ENCODE measurements at regions not wholly inside any gene's neighbourhood (a gene's known extent, or its start where the extent isn't known, plus 50 kb on each side); places are given as distances from the start of the nearest gene placed in this dataset.
"Not testable (repeated sequence)": the region's sequence is repeated elsewhere in the genome, so short reads cannot be mapped to it uniquely, and the experiment has no call there.

DNA sequence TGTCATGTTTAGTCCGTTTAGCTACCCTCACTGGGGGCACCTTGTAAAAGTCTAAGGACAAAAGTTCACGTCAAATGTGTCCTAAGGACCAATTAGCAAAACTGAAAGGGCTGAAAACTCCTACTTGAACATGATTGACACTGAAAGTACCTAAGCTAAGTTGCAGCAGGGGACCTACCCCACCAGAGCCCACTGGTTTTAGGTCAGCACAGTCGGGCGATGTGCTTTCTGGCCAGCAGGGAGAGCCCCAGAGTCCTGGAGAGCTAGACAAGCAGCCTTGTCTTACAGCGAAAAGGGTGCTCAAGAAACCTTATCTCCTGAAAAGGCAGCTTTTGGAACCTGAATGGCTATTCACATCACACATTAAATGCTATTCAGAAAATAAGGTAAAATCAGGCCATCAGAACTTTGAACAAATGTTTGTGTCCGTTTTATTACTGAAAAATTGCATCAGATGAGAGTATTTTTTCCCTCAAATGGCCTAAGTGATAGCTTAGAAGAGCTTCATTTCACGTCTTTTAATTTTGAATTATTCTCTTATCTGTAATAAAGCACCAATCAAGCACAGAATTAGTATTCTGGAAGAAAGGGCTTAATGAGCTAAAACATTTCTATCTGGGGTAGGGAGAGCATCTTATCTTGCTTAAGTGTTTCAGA lies 52.2 kb upstream of the MKI67 start:
- CTCF ChIA-PET: interaction anchor here (0.7 to 4.2 kb wide), 16 partner anchors 9 to 351 kb away, joined by 3 to 47 read pairs (median 5); no protein-coding TSS in a partner anchor
- DNase-seq: peak; percentile 77
- Mint-ChIP-seq H3K4me3 (no peak overlapping the region), H3K27me3 (peaks cover 26% of the 10 kb centered on the region), H3K27ac (no peak overlapping the region), H3K4me1 (peaks cover 44% of the 10 kb centered on the region), H3K36me3 (peaks cover 6% of the 10 kb centered on the region), H3K9me3 (peaks cover 13% of the 10 kb centered on the region)

DNA sequence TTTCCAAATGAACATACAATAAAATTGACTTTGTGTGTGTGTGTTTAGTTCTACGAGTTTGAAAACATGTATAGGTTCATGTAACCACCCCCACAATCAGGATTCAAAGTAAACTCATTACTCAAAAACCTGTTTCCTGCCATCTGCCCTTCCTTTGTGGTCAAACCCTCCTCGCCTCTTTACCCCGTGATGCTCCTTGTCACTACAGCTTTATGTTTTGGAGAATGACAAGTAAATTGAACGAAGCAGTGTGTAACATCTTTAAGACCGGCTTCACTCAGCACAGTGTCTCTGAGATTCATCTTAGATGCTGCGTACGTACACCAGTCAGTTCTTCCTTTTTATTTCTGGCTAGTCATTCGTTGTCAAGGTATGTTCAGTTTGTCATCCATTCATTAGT lies 54.6 kb upstream of the MKI67 start:
- peaks cover 13% of the 10 kb centered on the region for H3K9me3 Mint-ChIP-seq
- peaks cover 22% of the 10 kb centered on the region for H3K27me3 Mint-ChIP-seq
- CTCF ChIA-PET: interaction anchor here (1.0 to 2.0 kb wide), 8 partner anchors 10 to 311 kb away, joined by 3 to 21 read pairs (median 3); no protein-coding TSS in a partner anchor
- DNase-seq: peak; percentile 80
- H3K4me1 Mint-ChIP-seq: peaks cover 55% of the 10 kb centered on the region
- peak overlapping the region; percentile 95 for H3K27ac Mint-ChIP-seq
- peaks cover 21% of the 10 kb centered on the region for H3K36me3 Mint-ChIP-seq
- peak overlapping the region; percentile 76 for H3K4me3 Mint-ChIP-seq

- Mint-ChIP-seq H3K4me1 (peaks cover 58% of the 10 kb centered on the region), H3K9me3 (peaks cover 13% of the 10 kb centered on the region), H3K27me3 (peaks cover 25% of the 10 kb centered on the region), H3K36me3 (peaks cover 29% of the 10 kb centered on the region), H3K27ac (no peak overlapping the region), H3K4me3 (no peak overlapping the region)
- CTCF ChIA-PET: interaction anchor here (1.2 to 6.7 kb wide), 2 partner anchors 24 to 27 kb away, joined by 3 to 40 read pairs; no protein-coding TSS in a partner anchor
- no peak for DNase-seq
Observed at GRCh38 chr10:128185627-128186026, 59.4 kb upstream of the MKI67 start.

- Mint-ChIP-seq H3K36me3 (peaks cover 29% of the 10 kb centered on the region), H3K4me3 (peak overlapping the region; percentile 50), H3K27me3 (peaks cover 28% of the 10 kb centered on the region), H3K9me3 (peaks cover 13% of the 10 kb centered on the region), H3K27ac (peak overlapping the region; percentile 84), H3K4me1 (peaks cover 43% of the 10 kb centered on the region)
- DNase-seq: peak; percentile 68
- CTCF ChIA-PET: interaction anchor here (1.2 to 6.7 kb wide), 7 partner anchors 9 to 36 kb away, joined by 3 to 40 read pairs (median 6); no protein-coding TSS in a partner anchor
Observed at GRCh38 chr10:128186959-128187787, 61.0 kb upstream of the MKI67 start.

DNA sequence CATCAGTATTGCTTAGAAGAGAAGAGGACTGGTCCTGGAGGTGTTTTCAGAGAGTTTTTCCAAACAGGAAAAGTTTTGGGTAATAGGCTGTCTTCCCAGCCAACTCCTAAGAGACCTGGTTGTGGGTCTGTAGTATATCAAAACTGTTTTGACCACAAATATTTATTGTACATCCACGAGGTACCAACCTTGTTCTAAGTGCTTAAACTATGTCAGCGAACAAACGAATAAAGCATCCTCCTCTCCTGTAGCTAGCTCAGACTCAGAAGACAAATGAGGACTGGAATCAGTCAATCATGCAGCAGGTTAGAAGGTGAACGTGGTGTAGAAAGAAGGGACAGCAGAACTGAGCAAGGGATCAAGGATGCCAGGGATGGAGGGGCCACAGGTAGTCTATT lies 61.6 kb upstream of the MKI67 start:
- H3K27ac Mint-ChIP-seq: peak overlapping the region; percentile 84
- peaks cover 38% of the 10 kb centered on the region for H3K4me1 Mint-ChIP-seq
- peak overlapping the region; percentile 50 for H3K4me3 Mint-ChIP-seq
- H3K9me3 Mint-ChIP-seq: peaks cover 10% of the 10 kb centered on the region
- peaks cover 29% of the 10 kb centered on the region for H3K27me3 Mint-ChIP-seq
- DNase-seq: no peak
- H3K36me3 Mint-ChIP-seq: peaks cover 27% of the 10 kb centered on the region
- CTCF ChIA-PET: interaction anchor here (1.2 to 6.7 kb wide), 6 partner anchors 10 to 37 kb away, joined by 3 to 40 read pairs (median 6); no protein-coding TSS in a partner anchor

DNA sequence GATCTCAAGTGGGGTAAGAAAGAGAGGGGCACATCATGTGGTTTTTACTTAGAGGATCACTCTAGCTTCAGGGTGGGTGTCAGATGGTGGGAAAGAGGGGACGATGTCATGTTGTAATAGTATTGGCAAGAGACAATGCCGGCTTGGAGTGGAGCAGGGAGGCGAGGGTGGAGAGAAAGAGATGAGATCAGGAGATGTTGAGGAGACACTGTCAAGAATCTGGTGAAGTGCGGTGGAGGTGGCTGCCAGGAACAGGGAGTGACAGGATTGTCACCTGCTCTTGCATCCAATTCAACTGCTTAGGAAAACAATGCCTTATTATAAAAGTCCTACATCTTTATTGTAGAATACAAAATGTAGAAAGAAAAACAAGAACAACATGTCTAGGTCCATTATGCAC lies 63.0 kb upstream of the MKI67 start:
- no peak overlapping the region for H3K4me3 Mint-ChIP-seq
- peaks cover 17% of the 10 kb centered on the region for H3K36me3 Mint-ChIP-seq
- H3K27me3 Mint-ChIP-seq: peaks cover 34% of the 10 kb centered on the region
- H3K27ac Mint-ChIP-seq: no peak overlapping the region
- DNase-seq: no peak
- CTCF ChIA-PET: interaction anchor here (1.7 to 6.7 kb wide), 2 partner anchors 21 to 23 kb away, joined by 4 to 40 read pairs; no protein-coding TSS in a partner anchor
- peaks cover 30% of the 10 kb centered on the region for H3K4me1 Mint-ChIP-seq
- peaks cover 3% of the 10 kb centered on the region for H3K9me3 Mint-ChIP-seq

DNA sequence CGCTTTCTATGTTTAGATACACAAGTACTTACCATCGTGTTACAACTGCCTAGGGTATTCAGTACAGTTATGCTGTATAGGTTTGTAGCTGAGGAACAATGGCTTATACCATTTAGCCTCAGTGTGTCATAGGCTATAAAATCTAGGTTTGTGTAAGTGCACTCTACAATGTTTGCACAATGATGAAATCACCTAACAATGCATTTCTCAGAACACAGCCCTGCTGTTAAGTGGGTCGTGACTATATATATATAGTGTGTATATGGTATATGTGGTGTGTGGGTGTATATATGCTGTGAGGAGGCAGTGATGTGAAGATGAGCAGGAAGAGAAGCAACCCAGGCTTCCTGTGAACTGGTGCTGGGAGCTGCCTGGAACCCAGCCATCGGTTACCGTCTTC lies 65.6 kb upstream of the MKI67 start:
- no peak overlapping the region for H3K4me3 Mint-ChIP-seq
- no peaks in the 10 kb centered on the region for H3K9me3 Mint-ChIP-seq
- peaks cover 16% of the 10 kb centered on the region for H3K4me1 Mint-ChIP-seq
- H3K27ac Mint-ChIP-seq: no peak overlapping the region
- DNase-seq: no peak
- CTCF ChIA-PET: interaction anchor here (1.7 to 5.3 kb wide), 2 partner anchors 13 to 19 kb away, joined by 4 to 25 read pairs; no protein-coding TSS in a partner anchor
- peaks cover 18% of the 10 kb centered on the region for H3K27me3 Mint-ChIP-seq
- H3K36me3 Mint-ChIP-seq: peaks cover 9% of the 10 kb centered on the region

GRCh38 chr10:128201826-128202225 lies 75.6 kb upstream of the MKI67 start:
- DNase-seq, H3K4me1 Mint-ChIP-seq, H3K4me3 Mint-ChIP-seq, H3K27ac Mint-ChIP-seq: not testable (repeated sequence)
- H3K27me3 Mint-ChIP-seq: peaks cover 30% of the 10 kb centered on the region
- CTCF ChIA-PET: interaction anchor here (0.9 to 1.5 kb wide), 2 partner anchors 10 to 15 kb away, joined by 3 read pairs; no protein-coding TSS in a partner anchor
- peaks cover 28% of the 10 kb centered on the region for H3K9me3 Mint-ChIP-seq
- peaks cover 27% of the 10 kb centered on the region for H3K36me3 Mint-ChIP-seq

DNA sequence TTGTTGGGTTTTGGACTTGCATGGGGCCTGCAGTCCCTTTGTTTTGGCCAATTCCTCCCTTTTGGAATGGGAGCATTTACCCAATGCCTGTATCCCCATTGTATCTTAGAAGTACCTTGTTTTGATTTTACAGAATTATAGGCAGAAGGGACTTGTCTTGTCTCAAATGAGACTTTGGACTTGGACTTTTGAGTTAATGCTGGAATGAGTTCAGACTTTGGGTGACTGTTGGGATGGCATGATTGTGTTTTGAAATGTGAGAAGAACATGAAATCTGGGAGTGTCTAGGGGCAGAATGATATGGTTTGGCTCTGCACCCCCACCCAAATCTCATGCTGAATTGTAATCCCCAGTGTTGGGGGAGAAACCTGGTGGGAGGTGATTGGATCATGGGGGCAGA lies 76.8 kb upstream of the MKI67 start:
- H3K36me3 Mint-ChIP-seq: peaks cover 27% of the 10 kb centered on the region
- peaks cover 28% of the 10 kb centered on the region for H3K9me3 Mint-ChIP-seq
- H3K4me3 Mint-ChIP-seq: no peak overlapping the region
- H3K4me1 Mint-ChIP-seq: no peaks in the 10 kb centered on the region
- H3K27me3 Mint-ChIP-seq: peaks cover 33% of the 10 kb centered on the region
- H3K27ac Mint-ChIP-seq: no peak overlapping the region
- DNase-seq: no peak
- CTCF ChIA-PET: no interaction called here

- peaks cover 26% of the 10 kb centered on the region for H3K9me3 Mint-ChIP-seq
- CTCF ChIA-PET: interaction anchor here (0.9 to 1.5 kb wide), 5 partner anchors 10 to 58 kb away, joined by 3 to 4 read pairs (median 3); no protein-coding TSS in a partner anchor
- not testable (repeated sequence) for H3K4me3 Mint-ChIP-seq, H3K27ac Mint-ChIP-seq, DNase-seq
- peaks cover 17% of the 10 kb centered on the region for H3K4me1 Mint-ChIP-seq
- H3K36me3 Mint-ChIP-seq: peaks cover 25% of the 10 kb centered on the region
- H3K27me3 Mint-ChIP-seq: peaks cover 45% of the 10 kb centered on the region
Observed at GRCh38 chr10:128205591-128205990, 79.4 kb upstream of the MKI67 start.

GRCh38 chr10:128206676-128207075 lies 80.5 kb upstream of the MKI67 start:
- CTCF ChIA-PET: interaction anchor here (1.0 to 1.2 kb wide), 2 partner anchors 30 to 57 kb away, joined by 3 to 4 read pairs; no protein-coding TSS in a partner anchor
- Mint-ChIP-seq H3K4me3 (no peak overlapping the region), H3K27me3 (peaks cover 45% of the 10 kb centered on the region), H3K36me3 (peaks cover 14% of the 10 kb centered on the region), H3K4me1 (peaks cover 19% of the 10 kb centered on the region), H3K27ac (no peak overlapping the region), H3K9me3 (peaks cover 15% of the 10 kb centered on the region)
- DNase-seq: no peak

- H3K27ac Mint-ChIP-seq: peak overlapping the region; percentile 67
- H3K36me3 Mint-ChIP-seq: no peaks in the 10 kb centered on the region
- H3K4me1 Mint-ChIP-seq: peaks cover 27% of the 10 kb centered on the region
- DNase-seq: no peak
- H3K4me3 Mint-ChIP-seq: peak overlapping the region; percentile 76
- H3K27me3 Mint-ChIP-seq: peaks cover 47% of the 10 kb centered on the region
- H3K9me3 Mint-ChIP-seq: no peaks in the 10 kb centered on the region
- CTCF ChIA-PET: interaction anchor here (1.0 to 3.7 kb wide), 7 partner anchors 11 to 33 kb away, joined by 3 to 33 read pairs (median 6); no protein-coding TSS in a partner anchor
Observed at GRCh38 chr10:128209862-128210214, 83.6 kb upstream of the MKI67 start.

DNA sequence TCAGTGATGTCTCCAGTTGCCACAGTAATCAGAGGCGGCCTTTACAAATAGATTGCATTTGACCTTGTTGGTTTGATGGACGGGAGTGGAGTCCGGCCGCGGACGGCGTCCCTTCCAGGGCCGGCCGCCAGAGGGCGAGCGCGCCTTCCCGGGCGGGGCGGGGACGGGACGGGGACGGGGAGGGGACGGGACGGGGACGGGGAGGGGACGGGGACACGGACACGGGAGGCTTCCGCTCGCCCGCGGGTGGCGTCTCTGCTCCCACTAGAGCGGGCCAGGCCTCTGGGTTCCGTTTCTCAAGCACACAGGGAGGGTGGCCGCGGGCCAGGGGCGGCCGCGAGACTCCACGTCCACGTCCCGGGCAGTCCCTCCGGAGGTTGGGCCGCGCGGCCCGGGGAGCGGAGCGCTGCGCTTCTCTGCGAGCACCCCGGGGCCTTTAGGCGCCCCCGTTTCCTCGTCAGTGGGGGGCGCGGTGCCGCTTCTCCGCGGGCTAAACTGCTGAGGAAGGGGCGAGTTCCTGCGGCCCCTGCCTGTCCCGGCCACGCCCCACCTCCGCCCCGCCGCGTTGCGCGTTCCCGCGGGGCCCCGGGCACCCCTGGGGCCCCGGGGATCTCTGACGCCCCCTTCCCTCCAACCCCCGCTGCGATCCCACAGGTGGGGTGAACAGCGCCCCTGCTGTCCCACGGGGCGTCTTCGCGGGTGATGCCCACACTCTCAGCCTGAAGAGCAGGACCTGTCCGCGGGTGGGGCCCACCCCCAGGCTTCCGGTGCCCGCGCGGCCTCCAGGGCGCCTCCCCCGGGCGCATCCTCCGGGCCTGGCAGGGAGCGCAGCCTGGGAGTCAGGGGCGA lies 84.2 kb upstream of the MKI67 start:
- CTCF ChIA-PET: interaction anchor here (1.0 to 3.7 kb wide), 9 partner anchors 17 to 33 kb away, joined by 3 to 47 read pairs (median 21); no protein-coding TSS in a partner anchor
- Mint-ChIP-seq H3K9me3 (no peaks in the 10 kb centered on the region), H3K4me3 (peak overlapping the region; percentile 76), H3K27ac (peak overlapping the region; percentile 67), H3K36me3 (no peaks in the 10 kb centered on the region), H3K27me3 (peaks cover 53% of the 10 kb centered on the region), H3K4me1 (peaks cover 27% of the 10 kb centered on the region)
- peak; percentile 82 for DNase-seq

All from activated naive CD4-positive, alpha-beta T cell treated with anti-CD3 and anti-CD28 coated beads, Interleukin-2, amount 10 ng/mL, durations not matched to agents 7 days and 5 days (primary cell).